Peyer's patch (tissue), 4 donors: ENCODE measurements at regions not wholly inside any gene's neighbourhood (a gene's known extent, or its start where the extent isn't known, plus 50 kb on each side); places are given as distances from the start of the nearest gene placed in this dataset.

Source experiments
- POLR2A ChIP-seq, 2 donors: fragments of 450-650 bp; IDR thresholded peaks; one replicate each; pipeline ENCODE4 v1.5.1; 2017; ENCODE audit warnings: antibody characterized with exemption in 2 of 2, mild to moderate bottlenecking in 2 of 2, moderate library complexity in 2 of 2
- TF ChIP-seq, protein P1 (sequence below), 6 experiments: fragments of 450-650 bp in 4 of 6; fragments of 200-600 bp in 2 of 6; sonication (generic) in 1 of 6; IDR thresholded peaks; one replicate each; pipeline ENCODE4 v1.5.1; 2017 to 2019; ENCODE audit warnings: antibody characterized with exemption in 6 of 6, mild to moderate bottlenecking in 3 of 6, moderate library complexity in 1 of 6

DNA sequence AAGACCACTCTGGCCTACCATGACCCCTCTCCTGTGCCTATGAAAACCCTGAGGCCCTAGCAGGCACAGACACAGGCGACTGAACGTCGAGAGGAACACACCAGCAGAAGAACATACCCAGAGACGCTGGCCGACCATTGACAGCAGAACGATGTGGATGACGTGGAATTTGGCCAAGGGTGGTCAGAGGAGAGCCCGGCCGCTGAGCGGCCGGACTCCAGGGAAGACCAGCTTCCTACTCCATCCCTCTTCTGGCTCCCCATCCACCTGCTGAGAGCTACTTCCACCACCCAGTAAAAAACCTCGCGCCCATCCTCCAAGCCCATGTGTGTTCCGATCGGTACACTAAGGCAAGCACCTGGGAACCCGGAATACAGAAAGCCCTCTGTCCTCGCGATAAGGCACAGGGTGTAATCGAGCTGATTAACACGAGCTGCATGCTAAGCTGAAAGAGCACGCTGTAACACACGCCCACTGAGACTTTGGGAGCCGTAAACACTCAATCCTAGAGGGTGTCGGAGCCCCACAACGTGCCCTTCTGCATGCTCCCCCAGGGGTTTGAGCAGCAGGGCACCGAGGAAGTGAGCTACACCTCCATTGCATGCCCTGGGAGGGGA is 150.3 kb downstream of the CENPF start:
- no peak for TF ChIP-seq POLR2A (IDR thresholded peaks at IDR 0.05)
- TF ChIP-seq, protein P1, sequence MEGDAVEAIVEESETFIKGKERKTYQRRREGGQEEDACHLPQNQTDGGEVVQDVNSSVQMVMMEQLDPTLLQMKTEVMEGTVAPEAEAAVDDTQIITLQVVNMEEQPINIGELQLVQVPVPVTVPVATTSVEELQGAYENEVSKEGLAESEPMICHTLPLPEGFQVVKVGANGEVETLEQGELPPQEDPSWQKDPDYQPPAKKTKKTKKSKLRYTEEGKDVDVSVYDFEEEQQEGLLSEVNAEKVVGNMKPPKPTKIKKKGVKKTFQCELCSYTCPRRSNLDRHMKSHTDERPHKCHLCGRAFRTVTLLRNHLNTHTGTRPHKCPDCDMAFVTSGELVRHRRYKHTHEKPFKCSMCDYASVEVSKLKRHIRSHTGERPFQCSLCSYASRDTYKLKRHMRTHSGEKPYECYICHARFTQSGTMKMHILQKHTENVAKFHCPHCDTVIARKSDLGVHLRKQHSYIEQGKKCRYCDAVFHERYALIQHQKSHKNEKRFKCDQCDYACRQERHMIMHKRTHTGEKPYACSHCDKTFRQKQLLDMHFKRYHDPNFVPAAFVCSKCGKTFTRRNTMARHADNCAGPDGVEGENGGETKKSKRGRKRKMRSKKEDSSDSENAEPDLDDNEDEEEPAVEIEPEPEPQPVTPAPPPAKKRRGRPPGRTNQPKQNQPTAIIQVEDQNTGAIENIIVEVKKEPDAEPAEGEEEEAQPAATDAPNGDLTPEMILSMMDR (IDR thresholded peaks at IDR 0.05) = no peak
